ENCODE measurements at regions not wholly inside any gene's neighbourhood (a gene's known extent, or its start where the extent isn't known, plus 50 kb on each side); places are given as distances from the start of the nearest gene placed in this dataset.

DNA sequence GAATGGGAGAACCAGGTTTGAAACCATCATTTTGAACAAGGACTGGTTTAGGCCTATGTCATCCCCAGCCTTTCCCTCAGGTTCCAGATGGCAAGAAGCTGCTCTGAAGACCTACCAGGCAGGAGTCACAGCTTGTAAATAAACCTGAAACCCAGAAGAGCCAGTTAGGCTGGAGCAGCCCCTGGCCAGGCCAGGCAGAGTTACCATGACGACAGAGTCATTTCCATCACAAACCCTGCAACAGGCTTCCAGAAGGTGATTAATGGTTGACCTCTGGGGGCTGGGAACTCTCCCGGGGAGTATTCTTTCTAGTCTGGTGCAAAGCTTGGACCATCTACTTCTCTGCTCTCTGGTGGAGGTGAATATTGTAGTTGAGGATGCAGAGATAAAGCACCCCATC is 164.1 kb upstream of the NCAM1 start:
- DNase-seq = peak; percentile 35

DNA sequence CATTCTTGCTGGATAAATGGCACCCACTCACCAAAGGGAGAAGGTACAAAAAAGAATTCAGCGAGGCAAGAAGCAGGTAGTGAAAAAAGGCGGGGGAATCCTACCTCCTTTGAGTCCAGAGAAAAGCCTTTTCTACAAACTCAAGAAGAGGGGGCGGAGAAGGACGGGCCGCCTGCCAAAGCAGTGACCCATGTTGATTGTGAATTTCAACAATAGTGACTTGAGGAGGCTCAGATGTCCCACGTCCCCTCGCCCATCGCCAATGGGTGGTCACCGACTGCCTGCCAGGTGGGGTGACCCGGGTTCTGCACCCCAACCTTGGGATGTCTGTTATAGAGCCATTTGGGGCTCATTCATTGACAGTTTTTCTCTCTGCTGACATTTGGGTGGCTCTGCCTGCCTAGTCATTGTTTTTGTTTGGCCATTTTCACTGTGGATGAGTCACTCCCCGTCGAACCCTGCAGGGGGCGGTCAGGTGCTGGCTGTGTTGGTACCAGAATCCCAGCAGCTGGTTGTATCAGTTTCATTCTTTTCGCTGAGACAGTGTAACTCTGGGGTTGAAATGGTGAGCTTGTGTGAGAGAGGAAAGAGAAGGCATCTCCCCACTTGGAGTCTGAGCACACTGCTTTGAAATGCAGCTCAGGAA is 163.4 kb upstream of the NCAM1 start:
- peak; percentile 19 for DNase-seq

DNA sequence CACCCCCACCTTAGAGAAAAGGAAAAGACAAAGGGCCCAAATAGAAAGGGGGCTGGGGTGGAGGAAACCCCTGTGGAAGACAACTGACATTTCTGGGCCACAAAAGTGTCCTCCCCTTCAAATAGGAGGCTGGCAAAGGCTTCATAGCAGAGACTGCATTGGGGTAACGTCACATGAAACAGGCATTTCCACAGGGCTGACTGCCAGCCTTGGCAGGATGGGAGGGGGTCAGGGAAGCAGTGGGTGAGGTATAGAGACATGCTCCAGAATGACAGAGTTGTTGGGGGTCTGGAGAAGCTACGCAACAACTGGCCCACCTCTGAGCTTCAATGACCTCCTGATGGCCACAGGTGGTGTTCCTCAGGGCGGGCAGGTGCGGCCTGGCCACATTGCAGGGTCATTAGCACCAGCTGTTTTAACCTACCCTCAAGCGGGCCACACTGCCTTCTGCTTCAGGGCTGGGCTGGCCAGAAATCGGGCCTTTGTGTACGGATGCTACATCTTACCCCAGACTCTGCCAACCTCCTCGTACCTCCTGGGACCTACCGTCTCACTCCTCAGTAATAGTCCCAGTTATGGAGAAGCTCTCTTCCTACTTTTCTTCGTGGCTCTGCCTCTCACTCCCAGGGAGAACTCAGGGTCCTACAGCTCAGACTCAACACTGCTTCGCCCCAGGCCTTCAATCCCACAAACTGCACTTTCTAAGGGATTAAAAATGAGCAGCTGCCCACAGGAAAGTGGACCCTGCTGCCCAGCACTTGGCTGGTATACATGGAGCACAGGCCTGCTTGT is 160.0 kb upstream of the NCAM1 start:
- DNase-seq = no peak

DNA sequence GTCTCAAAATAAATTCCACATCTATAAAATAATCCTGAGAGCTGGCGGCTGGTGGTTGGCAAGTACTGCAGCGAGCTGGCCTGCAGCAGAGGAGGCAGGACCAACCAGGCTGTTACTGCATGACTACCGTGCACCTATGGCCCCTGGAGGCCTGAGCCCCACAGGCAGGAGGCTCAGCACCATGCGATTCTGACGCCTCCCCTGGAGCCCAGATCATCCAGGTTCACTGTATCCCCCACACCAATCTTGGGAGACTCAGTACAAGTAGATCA is 159.5 kb upstream of the NCAM1 start:
- no peak for DNase-seq

DNA sequence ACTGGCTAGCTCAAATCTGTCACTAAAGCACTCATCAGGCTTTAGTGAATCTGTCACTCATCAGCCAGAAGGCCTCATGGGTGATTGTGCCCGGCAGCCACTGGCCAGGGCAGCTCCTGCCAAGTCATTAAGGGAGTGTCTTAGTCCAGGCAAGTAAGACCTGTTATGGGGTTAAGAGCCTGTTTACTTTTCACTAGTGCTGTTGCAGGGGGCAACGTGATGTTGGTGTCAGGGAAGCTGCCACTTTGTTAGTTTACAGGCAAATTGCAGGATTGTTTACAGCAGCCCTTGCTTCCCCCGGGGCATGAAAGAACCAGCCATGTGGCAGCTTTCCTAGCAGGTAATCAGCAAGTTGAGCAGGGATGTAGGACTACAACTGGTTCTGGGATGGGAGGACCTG is 155.6 kb upstream of the NCAM1 start:
- no peak for DNase-seq

DNA sequence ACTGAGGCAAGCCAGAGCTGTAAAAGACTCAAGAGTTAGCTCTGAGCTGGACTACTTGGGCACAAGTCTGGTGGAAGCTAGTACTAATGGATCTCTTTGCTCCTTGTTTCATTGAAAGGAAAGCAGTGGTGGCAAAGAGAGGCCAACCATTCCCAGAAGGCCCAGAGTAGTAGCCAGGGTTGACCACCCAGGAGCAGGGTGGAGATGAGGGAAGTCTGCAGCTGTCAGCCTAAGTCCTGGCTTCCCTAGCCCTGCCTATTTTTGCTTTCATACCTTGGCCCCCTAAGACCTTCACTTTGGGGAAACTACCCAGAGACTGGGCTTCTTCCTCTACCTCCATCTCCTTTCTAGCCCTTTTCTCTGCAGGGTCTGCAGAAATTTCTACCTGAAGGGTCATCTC is 155.0 kb upstream of the NCAM1 start:
- no peak for DNase-seq

DNA sequence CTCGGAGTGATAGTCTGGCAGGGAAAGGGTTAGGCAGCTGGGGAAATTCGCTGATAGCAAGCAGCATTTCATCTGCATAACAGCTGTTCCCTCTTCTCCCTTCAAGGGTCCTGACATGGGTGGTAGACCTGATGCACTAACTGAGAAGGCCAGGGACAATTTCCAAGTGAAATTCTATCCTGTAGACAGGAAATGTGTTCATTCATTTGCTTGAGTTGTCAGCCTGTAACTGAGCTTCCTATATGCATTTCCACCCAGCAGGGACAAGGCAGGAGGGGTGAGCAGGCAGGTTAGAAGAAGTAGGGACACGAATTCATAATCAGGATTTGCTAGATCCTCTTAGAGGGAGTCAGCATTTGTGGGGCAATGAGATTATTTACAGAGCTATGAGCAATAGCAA is 154.3 kb upstream of the NCAM1 start:
- peak; percentile 84 for DNase-seq

DNA sequence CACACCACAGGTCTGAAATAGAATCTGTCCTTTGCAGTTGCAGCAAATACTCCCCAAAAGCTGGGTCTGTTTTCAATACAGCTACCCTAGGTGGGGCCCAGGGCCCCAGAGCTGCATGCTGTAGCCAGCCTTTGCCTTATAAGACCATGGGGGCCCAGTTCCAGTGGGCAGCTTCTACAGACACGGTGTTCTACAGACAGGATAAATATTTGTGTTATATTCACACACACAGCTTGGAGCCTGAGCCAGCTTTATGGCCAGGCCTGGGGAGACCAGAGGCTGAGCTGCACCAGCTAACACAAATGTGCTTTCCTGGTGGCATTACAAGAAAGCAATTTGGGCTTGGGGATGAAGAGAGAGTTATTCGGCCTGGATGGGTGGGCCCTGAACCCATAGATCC is 151.8 kb upstream of the NCAM1 start:
- no peak for DNase-seq

DNA sequence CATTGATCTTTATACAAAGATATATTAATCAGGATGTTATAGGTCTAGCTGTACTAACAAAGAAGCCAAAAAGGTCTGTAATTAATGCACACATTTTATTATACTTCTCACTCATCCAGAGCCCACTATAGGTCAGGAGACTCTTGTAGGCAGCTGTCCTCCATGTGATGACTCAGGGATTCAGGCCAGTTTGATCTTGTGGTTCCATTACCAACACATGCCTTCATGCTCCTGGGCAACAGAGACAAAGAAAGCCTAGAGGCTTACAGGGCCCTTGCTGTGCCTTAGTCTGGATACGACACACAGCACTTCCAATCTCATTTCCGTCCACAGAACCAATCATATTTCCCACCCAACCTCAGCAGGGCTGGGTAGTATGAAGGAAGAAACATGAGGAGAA is 150.3 kb upstream of the NCAM1 start:
- no peak for DNase-seq

DNA sequence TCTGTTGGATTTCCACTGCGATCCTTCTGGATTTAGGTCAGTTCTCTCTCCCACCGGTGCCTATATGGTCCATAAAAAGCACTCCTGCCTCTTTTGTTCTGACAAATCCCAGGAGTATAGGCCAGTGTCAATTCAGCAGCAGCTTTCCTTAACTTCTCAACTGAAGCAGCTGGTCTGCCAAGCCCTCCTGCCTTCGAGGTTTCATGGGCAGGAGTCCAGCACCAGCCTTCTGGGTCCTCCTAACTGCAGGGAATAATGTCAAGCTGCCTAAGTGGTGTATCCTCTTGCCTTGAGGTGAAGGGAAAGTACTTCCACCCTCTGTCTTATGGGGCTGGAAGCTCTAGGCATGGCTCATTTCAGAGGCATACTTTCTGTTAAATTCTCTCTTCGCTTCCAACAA is 149.4 kb upstream of the NCAM1 start:
- peak; percentile 67 for DNase-seq

DNA sequence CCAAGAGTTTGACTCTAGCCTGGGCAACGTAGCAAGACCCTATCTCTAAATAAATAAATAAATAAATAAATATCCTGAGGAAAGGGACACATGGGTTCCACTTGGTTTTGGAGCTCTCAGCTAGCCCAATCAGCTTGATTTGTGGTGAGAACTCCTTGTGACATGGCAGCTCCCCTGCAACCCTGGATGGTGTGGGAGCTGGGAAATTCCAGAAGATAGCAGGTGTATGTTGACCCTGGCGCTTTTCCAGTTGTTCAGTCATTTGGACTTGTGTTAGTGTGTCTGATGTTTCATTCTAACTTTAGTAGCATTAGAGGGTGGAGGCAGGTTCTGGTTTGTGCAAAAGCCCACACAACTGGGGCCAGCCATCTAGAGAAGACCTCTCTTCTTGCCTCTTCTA is 148.5 kb upstream of the NCAM1 start:
- DNase-seq = no peak

DNA sequence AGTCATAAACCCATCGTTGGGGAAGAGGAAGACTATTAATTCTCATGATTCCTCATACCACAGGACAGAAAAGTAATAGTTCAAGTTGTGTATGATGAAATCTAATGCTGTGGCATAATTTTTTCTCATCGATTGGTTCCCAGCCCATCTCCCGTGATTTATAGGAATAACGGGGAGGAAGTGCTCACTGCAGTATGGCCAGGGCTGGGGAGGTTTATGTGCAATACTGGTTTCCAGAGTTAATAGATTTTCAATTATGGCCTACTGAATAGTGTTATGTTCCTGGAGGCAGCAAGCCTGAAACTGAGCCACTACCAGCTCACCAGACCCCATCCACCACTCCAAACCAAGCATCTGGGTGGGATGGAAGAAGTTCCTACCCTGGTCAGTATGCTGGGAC is 147.1 kb upstream of the NCAM1 start:
- no peak for DNase-seq

DNA sequence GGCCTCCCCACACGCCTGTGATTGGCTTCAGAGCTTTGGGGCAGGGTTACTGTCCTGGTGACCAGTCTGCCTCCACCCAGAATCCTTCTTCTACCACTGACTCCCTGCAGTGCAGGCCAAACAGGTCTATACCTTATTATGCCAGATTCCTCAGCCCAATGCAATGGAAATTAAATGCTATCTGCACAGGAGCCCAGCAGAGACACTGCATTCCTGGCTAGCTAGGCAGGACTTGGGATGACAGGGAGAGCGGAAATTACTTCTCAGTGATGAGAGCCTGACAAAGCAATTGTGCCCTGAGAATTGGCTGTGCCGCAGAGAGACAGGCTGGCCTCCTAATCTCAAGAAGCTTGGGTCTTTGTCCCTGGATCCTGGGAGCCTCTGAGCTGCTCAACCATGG is 143.8 kb upstream of the NCAM1 start:
- no peak for DNase-seq

DNA sequence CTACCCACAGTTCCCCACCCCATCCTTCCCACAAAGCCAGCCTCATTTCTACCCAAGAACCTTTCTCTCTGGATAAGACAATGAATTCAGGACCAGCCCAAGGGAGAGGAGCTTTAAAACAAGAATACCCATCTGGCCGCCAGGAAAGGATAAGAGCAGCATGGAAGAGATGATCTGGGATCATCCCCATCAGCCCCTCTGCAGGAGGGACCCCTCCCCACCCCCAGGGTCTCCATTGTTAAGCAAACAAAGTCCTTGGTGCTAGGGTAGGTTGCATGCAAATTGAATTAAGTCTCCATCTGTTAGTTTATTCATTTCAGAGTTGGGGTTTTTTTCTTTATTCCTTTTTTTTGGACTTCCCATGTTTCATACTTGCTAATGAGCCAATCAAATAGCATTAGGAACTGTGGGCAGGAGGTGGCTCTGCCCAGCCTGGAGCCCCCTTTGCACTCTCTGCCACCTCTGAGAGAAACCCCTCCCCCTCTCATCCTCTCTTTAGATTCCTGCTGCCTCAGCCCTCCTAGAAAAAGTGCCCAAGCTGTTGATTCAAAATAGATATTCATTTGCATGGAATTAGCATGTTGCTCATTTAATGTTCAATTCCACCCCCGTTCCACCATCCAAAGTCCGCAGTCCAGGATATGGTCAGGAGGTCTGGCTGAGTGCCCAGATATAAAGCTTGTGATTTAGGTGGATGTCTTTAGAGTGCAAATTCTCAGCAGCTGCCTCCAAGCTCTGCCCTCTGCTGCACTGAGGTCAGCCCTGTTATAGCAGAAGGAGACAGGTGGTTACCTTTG is 138.5 kb upstream of the NCAM1 start:
- DNase-seq = peak; percentile 53

DNA sequence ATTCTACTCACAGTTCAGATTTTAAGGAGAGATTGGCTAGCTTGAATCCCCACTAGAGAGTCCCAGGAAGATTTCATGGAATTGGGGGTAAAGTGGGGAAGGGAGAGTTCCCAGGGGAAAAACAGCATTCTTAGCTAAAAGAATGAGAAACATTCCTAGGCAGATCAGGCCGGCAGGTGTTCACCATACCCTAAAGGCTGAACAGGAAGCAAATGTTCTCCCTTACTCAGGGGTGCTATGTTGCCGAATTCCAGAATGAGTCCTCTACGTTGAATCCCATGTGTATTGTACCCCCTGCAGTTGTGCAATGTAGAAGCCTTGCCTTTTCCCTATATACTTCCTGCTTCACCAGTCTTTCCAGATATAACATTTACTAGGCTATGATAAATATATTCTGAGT is 135.2 kb upstream of the NCAM1 start:
- DNase-seq = no peak

DNA sequence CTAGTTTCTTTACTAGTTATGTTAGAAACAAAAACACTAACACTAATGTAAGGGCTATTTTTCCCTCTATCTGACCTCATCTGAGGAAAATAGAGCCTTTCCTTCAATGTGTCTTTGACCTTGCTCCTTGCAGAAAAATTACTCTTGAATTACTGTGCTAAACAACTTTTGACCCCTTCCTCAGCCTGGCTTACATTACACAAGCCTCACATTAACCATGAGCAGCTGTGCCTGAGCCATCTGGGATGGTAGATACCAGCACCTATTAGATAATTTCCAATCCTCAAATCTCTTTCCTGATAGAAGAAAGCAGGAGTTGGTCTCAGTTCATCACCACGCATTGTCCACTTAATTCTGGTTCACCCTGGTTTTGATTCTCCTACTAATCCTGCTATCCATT is 134.4 kb upstream of the NCAM1 start:
- DNase-seq = no peak

DNA sequence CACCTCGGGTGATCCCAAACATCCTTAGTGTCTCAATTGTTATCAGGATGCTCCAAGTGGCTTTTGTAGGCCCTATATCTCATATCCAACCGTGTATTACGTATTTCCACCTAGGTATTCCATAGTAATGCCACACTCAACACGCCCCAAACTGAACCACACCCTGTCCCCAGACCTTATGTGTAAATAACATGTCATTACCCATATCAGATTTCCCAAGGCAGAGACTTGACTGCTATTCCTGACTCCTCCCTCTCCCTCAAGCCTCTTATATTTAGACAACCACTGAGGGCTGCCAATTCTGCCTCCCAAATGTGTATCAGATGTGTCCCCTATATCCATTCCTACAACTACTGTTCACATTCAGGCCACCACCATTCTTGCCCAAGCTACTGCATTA is 132.8 kb upstream of the NCAM1 start:
- no peak for DNase-seq

DNA sequence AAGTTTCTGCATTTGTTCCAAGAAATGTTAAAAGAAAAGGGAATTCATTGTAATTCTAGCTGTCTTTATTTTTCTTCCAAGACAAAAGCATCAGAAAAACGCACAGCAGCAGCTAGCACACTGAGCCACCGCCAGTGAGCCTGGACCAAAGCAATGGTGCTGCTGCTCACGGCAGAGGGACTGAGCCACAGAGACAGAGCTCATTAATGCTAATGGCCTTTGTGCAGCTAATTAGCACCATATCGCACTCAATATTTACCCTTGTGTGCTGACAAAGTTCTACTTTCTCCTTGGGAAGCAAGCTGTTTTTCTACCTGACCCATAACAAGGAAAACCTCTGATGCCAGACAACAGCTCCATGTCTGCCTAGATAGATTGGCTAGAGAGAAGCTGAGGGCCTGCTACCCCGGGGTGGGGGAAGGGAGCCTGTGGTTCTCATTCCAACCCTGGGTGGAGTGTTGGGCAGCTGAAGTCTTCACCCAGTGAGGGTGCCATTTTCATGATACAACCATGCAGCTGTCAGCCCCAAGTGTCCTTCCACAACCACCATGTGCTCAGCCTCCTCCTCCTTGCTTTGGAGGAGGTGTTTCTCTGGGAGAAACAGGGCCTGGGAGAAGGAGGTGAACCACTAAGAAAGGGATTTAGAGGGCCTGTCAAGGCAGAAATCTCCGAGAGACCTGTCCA is 131.1 kb upstream of the NCAM1 start:
- DNase-seq = no peak

DNA sequence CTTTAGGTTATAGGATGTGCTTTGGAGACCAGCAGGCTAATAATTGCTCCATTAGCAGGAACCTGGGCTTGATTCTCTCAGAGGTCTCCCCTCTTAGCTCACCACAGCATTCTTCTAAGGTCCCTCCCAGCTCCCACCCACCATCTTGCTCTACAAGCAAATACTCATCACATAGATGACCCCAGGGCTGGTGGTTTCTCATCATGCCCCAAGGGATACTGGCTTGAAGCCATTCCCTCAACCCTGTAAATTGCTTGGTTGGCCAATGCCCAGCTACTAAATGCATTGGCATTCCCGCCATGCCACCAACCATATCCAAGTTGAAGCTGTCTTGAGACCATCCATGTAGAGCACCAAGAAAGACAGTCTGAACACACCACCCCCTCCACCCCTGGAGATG is 130.2 kb upstream of the NCAM1 start:
- DNase-seq = no peak

DNA sequence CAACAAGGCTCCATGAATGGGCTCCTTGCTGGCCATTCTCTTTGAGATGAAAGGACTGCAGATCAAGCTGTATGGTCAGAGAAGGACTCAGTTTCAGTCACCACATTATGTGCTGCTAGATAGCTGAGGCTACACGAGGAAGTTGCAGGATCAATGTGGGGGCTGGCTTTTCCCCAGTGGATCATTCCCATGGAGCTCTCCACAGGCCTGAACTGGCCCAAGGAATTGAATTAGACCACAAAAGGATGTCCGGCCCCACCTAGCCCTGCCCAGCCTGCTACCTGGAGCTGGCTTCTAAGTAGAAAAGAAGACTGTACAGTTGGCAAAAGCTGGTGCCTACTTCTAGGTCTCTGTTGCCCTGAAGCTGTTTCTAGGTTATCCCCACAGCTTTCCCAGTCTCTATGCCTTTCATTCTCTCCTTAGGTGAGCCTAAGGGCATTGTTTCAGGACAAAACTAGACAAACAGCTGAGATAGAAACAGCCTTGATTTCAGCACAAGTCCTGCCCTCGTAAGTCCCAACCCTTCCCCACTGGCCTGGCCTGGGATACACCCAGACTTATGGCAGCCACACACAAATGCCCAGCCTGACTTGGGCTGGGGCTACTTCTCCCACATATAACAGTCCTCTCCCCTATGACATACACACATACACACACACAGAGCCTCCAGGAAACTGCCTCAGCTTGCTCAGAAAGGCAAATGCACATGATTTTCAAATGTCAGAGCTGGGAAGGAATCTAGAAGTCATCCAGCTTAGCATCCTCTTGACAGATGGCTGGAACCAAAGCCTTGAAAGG is 129.1 kb upstream of the NCAM1 start:
- no peak for DNase-seq

DNA sequence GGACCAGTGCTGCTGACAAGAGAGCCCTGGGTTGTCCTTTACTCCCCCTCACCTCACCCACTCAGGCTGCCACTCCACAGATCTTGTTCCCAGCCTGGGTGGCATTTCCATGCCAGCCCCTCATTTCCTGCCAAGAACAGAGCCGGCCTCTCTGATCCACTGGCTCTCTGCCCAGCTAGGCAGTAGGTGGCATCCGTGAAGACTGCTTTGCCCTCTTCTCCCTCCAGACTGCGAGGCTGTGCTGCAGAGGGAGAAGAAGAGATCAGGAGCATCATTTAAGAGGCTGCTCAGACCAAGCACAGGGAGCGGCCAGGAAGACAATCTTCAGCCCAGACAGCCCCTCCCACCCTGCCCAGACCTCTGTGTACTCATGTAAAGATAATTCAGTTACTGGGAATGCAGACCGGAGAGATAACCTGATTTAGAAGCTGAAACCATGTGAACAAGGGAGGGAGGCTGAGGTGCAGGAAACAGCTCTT is 126.9 kb upstream of the NCAM1 start:
- DNase-seq = peak; percentile 87

DNA sequence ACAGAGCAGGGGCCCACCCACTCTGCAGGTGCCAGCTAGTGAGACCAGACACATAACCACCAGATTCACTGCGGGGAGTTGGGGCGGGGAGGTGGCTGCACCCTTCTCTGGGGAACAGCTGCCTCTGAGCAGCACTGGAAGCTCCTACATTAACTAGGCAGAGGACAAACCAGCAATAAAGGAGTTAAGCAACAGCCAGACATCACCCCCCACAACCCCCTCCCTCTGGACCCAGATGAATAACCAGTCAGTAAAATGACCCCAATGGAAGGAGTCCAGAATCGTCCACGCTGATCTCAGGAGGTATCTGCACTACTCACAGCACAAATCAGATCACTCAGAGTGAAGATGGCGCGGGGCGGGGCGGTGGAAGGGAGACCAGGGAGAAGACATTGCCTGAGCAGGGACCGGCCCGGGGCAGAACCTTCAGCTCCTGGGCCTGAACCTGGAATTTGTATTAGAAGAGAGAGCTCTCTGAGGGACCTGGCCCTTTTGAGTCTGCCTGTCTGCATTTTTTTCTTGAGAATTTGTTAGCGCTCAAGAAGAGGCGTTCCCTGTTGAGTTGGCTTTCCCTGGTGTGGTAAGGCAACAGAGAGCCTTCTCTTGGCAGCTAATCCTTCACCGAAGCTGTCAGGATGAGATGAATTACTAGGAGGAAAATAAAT is 125.5 kb upstream of the NCAM1 start:
- DNase-seq = no peak

All from NCI-H1092 treated with DMSO at 0.1 percent for 48 hours (cell line).